Activated T-cell treated with anti-CD3 and anti-CD28 coated beads, Interleukin-2, amount 50 U/mL, for 4 hours (primary cell): ENCODE measurements at regions not wholly inside any gene's neighbourhood (a gene's known extent, or its start where the extent isn't known, plus 50 kb on each side); places are given as distances from the start of the nearest gene placed in this dataset.

Experiments used
- ATAC-seq, 2 donors: fragments of 200-7000 bp; cut with Tn5 transposase; one replicate each; pipeline ENCODE4 v1.10.0; 2021
- DNase-seq: peaks from one replicate; pipeline ENCODE4 v3.0.0-alpha.2; 2020
- H3K27me3 Mint-ChIP-seq: one replicate; pipeline ENCODE4 v1.8.0; 2021; ENCODE audit warnings: low read depth, mixed read lengths
- H3K36me3 Mint-ChIP-seq: one replicate; pipeline ENCODE4 v1.8.0; 2022; ENCODE audit warnings: mixed read lengths; ENCODE audit not compliant: insufficient read depth
- H3K4me1 Mint-ChIP-seq: one replicate; pipeline ENCODE4 v1.8.0; 2021; ENCODE audit warnings: low read depth, mixed read lengths
- H3K4me3 Mint-ChIP-seq: one replicate; pipeline ENCODE4 v1.8.0; 2021; ENCODE audit warnings: mild to moderate bottlenecking, moderate library complexity, mixed read lengths
- H3K9me3 Mint-ChIP-seq: one replicate; pipeline ENCODE4 v1.8.0; 2021; ENCODE audit warnings: mixed read lengths

DNA sequence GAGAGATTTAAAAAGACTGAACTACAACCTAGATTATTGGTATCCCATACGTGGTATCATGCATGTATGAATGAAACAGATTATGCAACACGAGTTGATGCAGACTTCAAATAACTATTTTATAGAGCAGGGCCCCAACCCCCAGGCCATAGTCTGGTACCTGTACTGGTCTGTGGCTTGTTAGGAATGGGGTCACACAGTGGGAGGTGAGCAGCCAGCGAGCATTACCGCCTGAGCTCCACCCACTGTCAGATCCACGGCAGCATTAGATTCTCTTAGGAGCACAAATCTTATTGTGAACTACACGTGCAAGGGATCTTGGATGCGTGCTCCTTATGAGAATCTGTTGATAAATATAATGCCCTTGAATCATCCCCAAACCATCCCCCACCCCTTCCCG lies 320.2 kb downstream of the TBC1D4 start:
- H3K36me3 Mint-ChIP-seq: no peaks in the 10 kb centered on the region
- DNase-seq: no peak

DNA sequence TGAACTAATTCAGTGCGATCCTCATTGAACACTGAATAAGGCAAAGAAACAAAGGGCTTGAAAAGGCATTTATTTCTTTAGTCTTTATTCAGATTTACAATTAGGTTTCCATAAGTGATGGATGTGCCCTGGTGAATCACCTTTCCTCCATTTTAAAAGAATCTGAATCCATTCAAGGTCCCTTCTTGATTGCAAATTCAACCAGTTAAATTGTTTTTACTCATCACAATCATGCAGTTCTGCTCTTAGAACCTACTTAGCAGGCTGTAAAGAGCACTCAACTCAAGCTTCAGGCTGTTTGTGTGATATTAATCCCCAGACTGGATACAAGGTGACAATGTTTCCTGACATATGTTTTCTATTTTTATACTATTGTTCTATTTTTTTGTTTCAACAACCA lies 321.0 kb downstream of the TBC1D4 start:
- no peak for ATAC-seq
- Mint-ChIP-seq H3K36me3 (no peaks in the 10 kb centered on the region), H3K4me1 (no peaks in the 10 kb centered on the region), H3K4me3 (no peak overlapping the region), H3K27me3 (peaks cover 5% of the 10 kb centered on the region), H3K9me3 (no peaks in the 10 kb centered on the region)
- DNase-seq: no peak

More for the DNA sequence above, 320.2 kb downstream of the TBC1D4 start:
- no peak for ATAC-seq
- no peak overlapping the region for H3K4me3 Mint-ChIP-seq
- H3K27me3 Mint-ChIP-seq: peaks cover 1% of the 10 kb centered on the region
- H3K4me1 Mint-ChIP-seq: no peaks in the 10 kb centered on the region
- H3K9me3 Mint-ChIP-seq: no peaks in the 10 kb centered on the region

DNA sequence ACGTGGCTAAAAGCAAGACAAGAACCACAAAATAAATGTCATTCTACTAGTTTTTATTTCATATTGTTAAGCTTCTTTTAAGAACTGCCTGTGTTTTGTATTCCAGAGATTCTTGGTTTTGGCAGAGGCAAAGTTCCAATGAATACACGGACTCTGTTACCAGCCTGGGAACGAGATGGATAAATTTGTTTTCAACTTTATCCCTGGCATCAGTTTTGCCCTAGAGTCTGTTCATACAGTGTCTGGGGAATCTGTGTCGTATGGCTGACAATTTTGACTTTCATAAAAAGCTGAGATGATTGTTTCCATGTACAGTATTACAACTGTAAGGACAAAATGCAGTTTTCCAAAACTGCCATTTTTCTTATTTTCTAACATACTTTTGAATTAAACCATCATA lies 327.6 kb downstream of the TBC1D4 start:
- no peaks in the 10 kb centered on the region for H3K4me1 Mint-ChIP-seq
- peaks cover 12% of the 10 kb centered on the region for H3K27me3 Mint-ChIP-seq
- H3K9me3 Mint-ChIP-seq: peaks cover 9% of the 10 kb centered on the region

DNA sequence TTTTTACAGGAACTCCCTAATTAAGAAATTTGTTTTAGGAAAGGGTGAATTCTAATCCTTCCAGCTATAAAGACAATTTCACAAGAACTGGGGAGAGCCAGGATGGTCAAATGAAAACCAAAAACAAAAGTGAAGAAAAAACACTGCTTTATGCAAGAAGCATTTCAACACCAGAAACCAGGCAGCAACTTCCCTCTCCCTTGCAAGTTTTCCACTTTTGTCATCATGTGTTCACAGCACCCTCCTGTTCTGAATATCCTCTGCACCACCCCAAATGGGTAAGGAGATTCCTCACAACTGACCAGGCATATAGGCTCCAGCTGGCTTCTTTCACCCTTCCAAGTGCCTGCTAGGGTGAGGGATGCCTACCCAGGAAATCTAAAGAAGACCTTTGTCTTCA lies 328.1 kb downstream of the TBC1D4 start:
- H3K4me3 Mint-ChIP-seq: no peak overlapping the region
- DNase-seq (no peak), ATAC-seq (no peak)
- peaks cover 10% of the 10 kb centered on the region for H3K27me3 Mint-ChIP-seq
- H3K9me3 Mint-ChIP-seq: peaks cover 9% of the 10 kb centered on the region
- H3K4me1 Mint-ChIP-seq: no peaks in the 10 kb centered on the region
- no peaks in the 10 kb centered on the region for H3K36me3 Mint-ChIP-seq

More for the DNA sequence above, 327.6 kb downstream of the TBC1D4 start:
- H3K4me3 Mint-ChIP-seq: no peak overlapping the region
- no peak for ATAC-seq
- H3K36me3 Mint-ChIP-seq: no peaks in the 10 kb centered on the region
- DNase-seq: no peak

DNA sequence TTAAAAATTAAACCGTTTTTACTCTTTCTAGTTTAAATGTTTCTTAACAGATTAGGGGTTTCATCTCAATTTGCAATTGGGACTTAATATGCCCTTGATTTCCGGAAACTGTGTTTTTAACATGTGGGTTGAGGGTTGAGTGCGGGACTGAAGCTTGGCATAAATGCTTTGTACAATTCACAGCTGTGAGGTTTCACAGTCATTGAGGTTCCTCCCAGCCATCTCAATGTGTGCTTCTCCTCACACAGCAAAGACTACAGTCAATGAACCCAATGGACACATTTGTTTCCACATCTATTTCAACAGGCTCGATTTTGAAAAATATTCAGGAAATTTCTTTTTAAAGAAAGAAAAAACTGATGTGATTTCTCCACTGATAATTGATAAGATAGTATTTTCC lies 328.6 kb downstream of the TBC1D4 start:
- Mint-ChIP-seq H3K4me1 (no peaks in the 10 kb centered on the region), H3K36me3 (no peaks in the 10 kb centered on the region), H3K9me3 (peaks cover 9% of the 10 kb centered on the region), H3K27me3 (peaks cover 10% of the 10 kb centered on the region), H3K4me3 (no peak overlapping the region)
- DNase-seq: no peak
- ATAC-seq: no peak

DNA sequence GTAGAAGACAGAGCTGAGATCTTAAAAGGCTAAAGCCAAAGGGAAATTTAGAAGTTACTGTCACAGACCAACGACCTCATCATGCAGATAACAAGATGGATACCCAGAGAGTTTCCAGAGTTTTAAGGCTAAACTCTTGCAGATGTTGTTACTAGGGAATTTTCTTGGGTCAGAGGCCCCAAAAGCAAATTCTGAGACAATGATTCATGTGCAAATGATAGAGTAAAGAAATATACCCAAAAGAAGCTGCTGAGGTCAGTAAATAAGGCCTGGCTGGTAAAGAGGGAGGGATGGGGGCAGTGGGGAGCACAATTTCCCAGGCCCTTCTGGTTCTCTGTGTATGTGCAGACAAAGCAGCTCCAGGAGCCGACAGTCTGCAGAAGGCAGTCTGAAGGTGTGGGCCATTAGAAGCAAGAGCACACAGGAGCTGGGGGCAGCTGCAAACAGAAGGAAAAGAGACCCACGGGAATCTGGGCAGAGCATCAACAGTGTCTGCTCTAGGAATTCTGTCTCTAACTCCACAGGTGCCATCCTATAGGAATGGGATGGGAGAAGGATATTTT lies 330.8 kb downstream of the TBC1D4 start:
- Mint-ChIP-seq H3K27me3 (peaks cover 8% of the 10 kb centered on the region), H3K36me3 (no peaks in the 10 kb centered on the region), H3K4me1 (no peaks in the 10 kb centered on the region), H3K9me3 (peaks cover 9% of the 10 kb centered on the region), H3K4me3 (no peak overlapping the region)
- DNase-seq (no peak), ATAC-seq (no peak)

DNA sequence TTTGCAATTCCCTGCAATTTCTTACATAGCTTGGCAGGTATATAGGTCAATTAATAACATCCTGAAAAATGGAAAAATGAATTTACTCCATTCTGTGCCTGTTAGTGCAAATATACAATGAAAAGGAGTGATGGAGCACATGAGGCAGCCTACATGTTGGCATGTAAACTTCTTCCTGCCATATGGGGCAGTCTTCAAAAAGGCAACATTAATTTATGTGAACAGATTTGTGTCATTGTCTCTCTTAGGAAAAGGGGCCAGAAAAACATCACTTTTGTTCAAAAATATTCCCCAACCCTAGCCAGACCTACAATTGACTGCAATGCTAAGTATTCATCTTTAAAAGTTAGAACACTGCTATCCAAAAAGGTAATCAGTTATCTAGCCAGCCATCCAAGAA lies 332.2 kb downstream of the TBC1D4 start:
- H3K27me3 Mint-ChIP-seq: peaks cover 5% of the 10 kb centered on the region
- peaks cover 9% of the 10 kb centered on the region for H3K9me3 Mint-ChIP-seq
- no peaks in the 10 kb centered on the region for H3K4me1 Mint-ChIP-seq
- no peaks in the 10 kb centered on the region for H3K36me3 Mint-ChIP-seq
- H3K4me3 Mint-ChIP-seq: no peak overlapping the region
- no peak for ATAC-seq
- DNase-seq: no peak

DNA sequence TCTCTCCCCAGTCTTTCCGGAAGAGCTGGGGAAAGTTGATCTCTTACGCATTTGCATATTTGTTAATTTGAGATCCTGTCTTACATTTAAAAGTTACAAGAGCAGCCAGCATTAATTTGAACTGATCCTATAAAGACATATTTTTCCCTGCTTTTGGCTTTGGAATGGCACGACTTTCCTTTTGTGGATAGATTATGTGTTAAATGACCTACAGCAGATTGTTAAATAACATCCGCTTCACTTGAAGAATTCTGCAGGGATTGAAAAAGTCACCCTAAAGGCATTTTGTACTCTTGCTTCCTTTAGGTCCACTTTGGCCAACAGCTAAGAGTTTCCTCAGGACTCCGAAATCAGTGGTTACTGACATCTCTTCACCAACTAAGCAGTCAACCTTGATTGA lies 334.0 kb downstream of the TBC1D4 start:
- ATAC-seq (no peak), DNase-seq (no peak)
- peaks cover 3% of the 10 kb centered on the region for H3K27me3 Mint-ChIP-seq
- H3K4me1 Mint-ChIP-seq: no peaks in the 10 kb centered on the region
- peaks cover 8% of the 10 kb centered on the region for H3K9me3 Mint-ChIP-seq
- no peaks in the 10 kb centered on the region for H3K36me3 Mint-ChIP-seq
- H3K4me3 Mint-ChIP-seq: no peak overlapping the region

DNA sequence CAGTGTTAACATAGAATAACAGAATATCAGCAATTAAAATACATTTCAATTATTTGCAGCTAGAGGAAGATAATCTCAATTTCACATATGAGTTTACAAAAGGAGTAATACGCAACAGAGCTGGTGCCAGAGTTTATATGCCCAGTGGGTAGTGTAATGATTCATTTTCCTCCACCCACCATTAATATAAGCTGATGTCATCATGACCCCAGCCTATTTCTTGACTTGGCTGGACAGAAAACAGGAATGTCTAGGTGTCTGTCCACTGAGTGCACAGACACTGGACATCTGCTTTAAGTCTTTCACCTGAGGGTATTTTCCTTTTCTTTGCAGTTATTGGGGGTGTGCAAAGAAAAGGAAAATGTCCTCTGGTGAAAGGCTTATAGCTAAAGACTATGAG lies 335.5 kb downstream of the TBC1D4 start:
- Mint-ChIP-seq H3K4me1 (no peaks in the 10 kb centered on the region), H3K27me3 (no peaks in the 10 kb centered on the region), H3K36me3 (no peaks in the 10 kb centered on the region), H3K9me3 (no peaks in the 10 kb centered on the region), H3K4me3 (no peak overlapping the region)
- ATAC-seq: no peak
- DNase-seq: no peak

DNA sequence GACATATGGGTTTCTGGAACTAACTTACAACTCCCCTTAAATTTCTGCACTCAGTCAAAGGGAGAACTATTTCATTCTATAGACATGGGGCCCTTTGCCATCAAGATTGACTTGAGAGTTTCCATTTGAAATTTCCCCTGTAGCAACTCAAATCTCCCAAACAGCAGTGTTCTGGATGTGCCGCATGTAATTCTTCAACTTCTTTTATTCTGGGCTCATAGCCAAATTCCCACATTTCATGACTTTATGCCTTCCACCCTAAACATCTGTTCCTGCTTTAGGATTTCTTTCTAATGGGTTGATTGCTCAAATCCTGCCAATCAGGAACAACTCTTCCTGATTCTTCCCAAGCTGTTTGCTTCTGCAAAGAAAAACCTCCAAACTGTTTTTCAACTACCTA lies 336.0 kb downstream of the TBC1D4 start:
- H3K4me1 Mint-ChIP-seq: no peaks in the 10 kb centered on the region
- no peak overlapping the region for H3K4me3 Mint-ChIP-seq
- ATAC-seq (no peak), DNase-seq (no peak)
- no peaks in the 10 kb centered on the region for H3K36me3 Mint-ChIP-seq
- no peaks in the 10 kb centered on the region for H3K27me3 Mint-ChIP-seq
- no peaks in the 10 kb centered on the region for H3K9me3 Mint-ChIP-seq

DNA sequence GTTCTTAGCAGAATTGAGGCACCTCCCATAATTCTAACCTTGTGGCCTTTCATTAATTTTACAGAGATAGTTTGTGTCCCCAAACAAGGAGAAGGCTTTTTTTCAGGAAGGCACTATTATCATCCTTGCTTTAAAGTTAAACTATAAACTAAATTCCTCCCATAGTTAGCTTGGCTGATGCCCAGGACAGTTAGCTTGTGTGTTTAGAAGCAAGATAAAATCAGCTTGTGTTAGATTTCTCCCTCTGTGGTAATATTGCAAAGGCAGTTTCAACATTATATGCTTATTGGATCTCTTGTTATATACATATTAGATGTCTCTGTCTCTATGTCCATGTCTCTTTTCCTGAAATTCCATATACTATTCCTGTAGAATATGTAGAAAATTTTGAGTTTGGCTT lies 342.7 kb downstream of the TBC1D4 start:
- H3K27me3 Mint-ChIP-seq: no peaks in the 10 kb centered on the region
- H3K4me1 Mint-ChIP-seq: no peaks in the 10 kb centered on the region
- no peaks in the 10 kb centered on the region for H3K36me3 Mint-ChIP-seq
- ATAC-seq: no peak
- no peak overlapping the region for H3K4me3 Mint-ChIP-seq
- peaks cover 8% of the 10 kb centered on the region for H3K9me3 Mint-ChIP-seq
- DNase-seq: no peak

DNA sequence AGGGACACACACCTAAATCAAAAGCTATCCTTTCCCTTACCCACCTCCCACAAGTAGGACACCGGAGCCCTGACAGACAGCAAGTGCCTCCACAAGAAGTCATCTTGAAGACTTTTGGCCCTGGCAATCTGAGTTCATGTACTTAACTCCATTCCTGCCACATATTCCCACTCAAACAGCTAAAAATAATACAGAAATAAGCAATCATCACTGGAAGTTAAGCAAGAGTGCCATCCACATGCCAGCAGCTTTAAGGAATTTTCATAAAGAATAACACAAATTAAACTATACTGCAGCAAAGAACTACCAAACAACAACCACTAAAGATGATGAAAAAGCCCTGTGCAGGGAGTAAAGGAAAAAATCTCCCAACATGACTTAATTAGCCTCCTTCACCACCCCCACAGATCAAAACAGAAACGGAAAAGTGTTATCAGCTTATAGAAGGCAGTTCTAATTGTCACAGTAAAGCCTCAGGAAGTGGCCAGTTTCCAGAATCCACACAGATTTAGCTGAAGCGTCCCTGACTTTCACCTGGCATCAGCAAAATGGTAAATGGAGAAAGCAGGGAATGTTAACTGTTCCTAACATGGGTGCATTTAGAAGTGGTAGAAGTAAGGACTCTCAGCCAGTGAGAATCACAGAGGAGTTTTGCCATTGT lies 343.9 kb downstream of the TBC1D4 start:
- peaks cover 8% of the 10 kb centered on the region for H3K9me3 Mint-ChIP-seq
- no peak for DNase-seq
- H3K27me3 Mint-ChIP-seq: no peaks in the 10 kb centered on the region
- no peak overlapping the region for H3K4me3 Mint-ChIP-seq
- no peaks in the 10 kb centered on the region for H3K4me1 Mint-ChIP-seq
- no peaks in the 10 kb centered on the region for H3K36me3 Mint-ChIP-seq
- ATAC-seq: no peak

DNA sequence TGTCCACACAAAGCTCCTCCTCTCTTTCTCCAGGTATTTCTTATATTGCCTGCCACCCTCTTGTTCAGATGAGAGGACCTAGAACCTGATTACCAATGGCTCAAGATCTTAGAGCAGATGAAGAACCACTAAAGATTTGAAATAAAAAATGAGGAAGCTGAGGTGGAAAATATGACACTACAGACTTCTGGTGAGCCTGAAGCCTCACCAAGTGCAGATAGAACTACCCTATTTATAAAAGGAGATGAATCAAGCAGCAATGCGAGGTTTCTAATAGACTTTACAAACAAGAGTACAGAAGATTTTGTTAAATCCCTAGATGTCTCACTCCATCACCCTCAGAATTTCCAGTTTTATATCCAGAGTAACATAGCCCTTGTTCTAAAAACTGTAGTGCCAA lies 345.8 kb downstream of the TBC1D4 start:
- ATAC-seq (no peak), DNase-seq (no peak)
- Mint-ChIP-seq H3K4me1 (no peaks in the 10 kb centered on the region), H3K9me3 (peaks cover 8% of the 10 kb centered on the region), H3K27me3 (no peaks in the 10 kb centered on the region), H3K4me3 (no peak overlapping the region), H3K36me3 (no peaks in the 10 kb centered on the region)

DNA sequence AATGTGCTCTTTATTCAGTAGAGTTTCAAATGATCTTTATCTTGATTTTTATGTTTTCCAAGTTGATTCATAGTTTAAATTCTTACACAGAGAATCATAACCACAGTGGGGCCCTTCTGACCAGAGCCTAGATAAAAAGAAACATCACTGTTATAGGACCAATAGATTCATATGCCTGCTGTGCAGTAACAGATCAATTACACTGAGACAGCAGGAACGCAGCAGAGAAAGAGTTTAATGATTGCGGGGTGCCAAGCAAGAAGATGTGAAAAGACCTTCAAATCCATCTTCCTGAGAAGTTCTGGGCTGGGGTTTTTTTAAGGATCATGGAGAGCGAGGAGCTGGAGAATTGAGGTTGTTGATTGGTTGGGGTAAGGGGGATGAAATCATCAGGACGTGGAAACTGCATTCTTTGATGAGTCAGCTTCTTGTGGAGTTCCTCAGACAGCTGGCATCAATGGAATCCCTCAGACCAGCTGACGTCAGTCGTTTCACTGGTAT lies 346.6 kb downstream of the TBC1D4 start:
- no peak for DNase-seq
- ATAC-seq: no peak
- H3K36me3 Mint-ChIP-seq: no peaks in the 10 kb centered on the region
- H3K4me1 Mint-ChIP-seq: no peaks in the 10 kb centered on the region
- no peak overlapping the region for H3K4me3 Mint-ChIP-seq
- H3K27me3 Mint-ChIP-seq: no peaks in the 10 kb centered on the region
- H3K9me3 Mint-ChIP-seq: peaks cover 8% of the 10 kb centered on the region
